Astrocyte (in vitro differentiated cells and primary cell): ENCODE measurements at regions not wholly inside any gene's neighbourhood (a gene's known extent, or its start where the extent isn't known, plus 50 kb on each side); places are given as distances from the start of the nearest gene placed in this dataset.

Experiments
- CTCF ChIP-seq: IDR thresholded peaks from 2 replicates; pipeline ENCODE4 v1.5.1; 2011; ENCODE audit warnings: low read depth, mild to moderate bottlenecking, inconsistent platforms, low read length, moderate library complexity; ENCODE audit not compliant: insufficient read depth
- EZH2 ChIP-seq: IDR thresholded peaks from 2 replicates; pipeline ENCODE4 v1.6.1; 2012; ENCODE audit warnings: mild to moderate bottlenecking, low read length, inconsistent platforms; ENCODE audit not compliant: insufficient read depth

- no peak for TF ChIP-seq EZH2
- peak; percentile 3 for TF ChIP-seq CTCF
Measured at GRCh38 chr9:27787891-27788290, 214.6 kb upstream of the C9orf72 start.
